GM12872 (cell line): ENCODE measurements at regions not wholly inside any gene's neighbourhood (a gene's known extent, or its start where the extent isn't known, plus 50 kb on each side); places are given as distances from the start of the nearest gene placed in this dataset.

ENCODE experiments used
- TF ChIP-seq, protein P1 (sequence below): IDR thresholded peaks from 3 replicates; pipeline ENCODE4 v1.5.1; 2011; ENCODE audit warnings: low read depth, mild to moderate bottlenecking, low read length, moderate library complexity; ENCODE audit not compliant: insufficient read depth

DNA sequence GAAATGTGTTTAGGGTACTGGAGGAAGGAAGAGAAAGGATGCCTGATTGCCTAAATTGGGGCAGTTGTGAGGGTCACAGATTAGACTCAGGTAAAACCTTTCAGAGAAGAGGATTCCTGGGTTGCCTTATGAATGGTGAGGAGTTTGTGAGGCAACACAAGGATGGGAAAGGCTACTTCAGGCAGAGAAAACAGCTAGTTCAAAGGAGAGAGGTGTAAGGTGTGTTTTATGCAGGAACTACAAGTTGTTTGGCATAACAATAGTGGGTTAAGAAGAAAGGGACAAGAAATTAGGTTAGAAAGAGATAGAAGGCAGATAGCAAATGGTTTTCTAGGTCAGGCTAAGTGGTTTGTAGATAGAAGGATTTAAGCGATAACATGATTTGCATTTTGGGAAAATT is 75.1 kb upstream of the PGRMC2 start:
- TF ChIP-seq, protein P1, sequence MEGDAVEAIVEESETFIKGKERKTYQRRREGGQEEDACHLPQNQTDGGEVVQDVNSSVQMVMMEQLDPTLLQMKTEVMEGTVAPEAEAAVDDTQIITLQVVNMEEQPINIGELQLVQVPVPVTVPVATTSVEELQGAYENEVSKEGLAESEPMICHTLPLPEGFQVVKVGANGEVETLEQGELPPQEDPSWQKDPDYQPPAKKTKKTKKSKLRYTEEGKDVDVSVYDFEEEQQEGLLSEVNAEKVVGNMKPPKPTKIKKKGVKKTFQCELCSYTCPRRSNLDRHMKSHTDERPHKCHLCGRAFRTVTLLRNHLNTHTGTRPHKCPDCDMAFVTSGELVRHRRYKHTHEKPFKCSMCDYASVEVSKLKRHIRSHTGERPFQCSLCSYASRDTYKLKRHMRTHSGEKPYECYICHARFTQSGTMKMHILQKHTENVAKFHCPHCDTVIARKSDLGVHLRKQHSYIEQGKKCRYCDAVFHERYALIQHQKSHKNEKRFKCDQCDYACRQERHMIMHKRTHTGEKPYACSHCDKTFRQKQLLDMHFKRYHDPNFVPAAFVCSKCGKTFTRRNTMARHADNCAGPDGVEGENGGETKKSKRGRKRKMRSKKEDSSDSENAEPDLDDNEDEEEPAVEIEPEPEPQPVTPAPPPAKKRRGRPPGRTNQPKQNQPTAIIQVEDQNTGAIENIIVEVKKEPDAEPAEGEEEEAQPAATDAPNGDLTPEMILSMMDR, result no peak

DNA sequence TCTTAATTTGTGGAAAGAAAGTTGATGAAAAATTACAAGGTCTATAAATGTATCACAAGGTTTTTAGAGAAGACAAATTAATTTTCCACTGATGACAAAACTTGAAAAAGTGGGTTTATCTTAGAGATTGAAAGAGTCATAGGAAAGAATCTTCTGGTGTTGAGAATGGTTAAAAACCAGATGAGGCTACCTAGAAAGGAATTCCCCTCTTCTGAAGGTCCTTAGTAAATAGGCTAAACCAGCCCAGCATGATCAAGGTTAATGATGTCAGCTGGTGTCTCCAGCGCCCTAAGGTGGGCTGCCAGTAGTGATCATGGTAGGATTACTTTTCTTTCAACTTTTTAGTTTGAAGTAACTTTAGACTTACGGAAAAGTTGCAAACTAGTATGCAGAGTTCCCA is 71.8 kb upstream of the PGRMC2 start:
- TF ChIP-seq, protein P1, result no peak

DNA sequence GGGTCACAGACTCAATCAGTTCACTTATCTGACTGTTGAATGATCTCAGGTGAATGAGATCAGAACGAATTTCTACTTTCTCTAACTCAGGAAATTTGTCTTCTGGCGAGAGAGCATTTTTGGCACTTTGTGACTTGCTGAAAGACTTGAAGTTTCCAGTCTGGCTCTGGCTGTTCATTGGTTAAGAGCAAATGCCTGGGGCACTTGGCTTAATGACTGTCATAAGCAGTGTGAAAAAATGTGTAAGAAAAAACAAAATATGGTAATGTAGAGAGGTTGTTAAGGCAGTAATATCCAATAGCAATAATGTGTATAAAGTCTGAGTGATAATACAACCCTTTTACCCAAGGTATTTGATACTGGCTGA is 71.3 kb upstream of the PGRMC2 start:
- TF ChIP-seq, protein P1, result no peak

DNA sequence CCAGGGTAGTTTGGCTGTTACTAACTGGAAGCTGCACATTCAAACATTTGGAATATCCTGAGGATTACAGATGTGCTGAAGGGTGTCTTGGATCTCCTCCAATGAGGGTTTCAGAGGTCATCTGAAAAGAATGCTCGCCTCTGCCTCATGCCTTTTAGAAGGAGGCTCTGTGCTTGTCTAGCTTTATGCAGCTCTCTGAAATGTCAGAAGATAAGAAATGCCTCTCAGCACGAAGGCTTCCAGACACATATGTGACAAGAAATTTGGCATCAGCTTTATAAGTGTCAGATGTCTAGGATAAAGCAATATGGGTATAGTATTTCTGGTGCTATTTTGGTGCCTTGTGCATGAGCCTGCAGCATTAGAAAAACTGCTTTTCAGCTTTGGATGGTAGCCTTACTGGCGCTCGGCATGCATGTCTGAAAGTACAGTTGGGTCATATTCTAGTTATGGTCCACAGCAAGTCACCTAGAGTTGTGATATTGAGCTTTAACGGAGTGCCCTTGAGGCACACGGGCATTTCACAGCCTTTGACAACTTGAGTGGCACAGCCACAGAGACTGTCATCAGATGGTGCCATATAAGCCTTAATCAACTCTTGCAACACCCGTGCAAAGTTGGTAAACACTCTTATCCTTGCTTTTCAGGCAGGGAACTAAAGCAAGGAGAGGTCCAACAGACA is 70.8 kb upstream of the PGRMC2 start:
- TF ChIP-seq, protein P1, result no peak

DNA sequence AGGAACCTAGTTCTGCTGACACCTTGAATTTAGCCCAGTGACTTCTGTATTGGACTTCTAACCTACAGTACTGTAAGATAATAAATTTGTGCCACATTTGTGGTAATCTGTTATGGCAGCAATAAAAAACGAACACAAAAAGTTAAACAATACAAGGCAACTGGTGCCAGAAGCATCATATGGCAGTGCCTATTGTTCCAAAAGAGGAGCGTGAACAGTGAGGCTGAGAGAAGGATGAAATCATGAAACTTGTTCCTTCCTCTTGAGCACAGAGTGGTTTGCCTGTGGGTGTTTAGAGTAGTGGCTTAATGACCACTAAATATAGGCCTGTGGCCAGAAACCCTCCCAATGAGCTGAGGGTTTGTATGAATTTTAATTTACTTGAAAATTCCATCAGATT is 69.7 kb upstream of the PGRMC2 start:
- TF ChIP-seq, protein P1, result no peak

DNA sequence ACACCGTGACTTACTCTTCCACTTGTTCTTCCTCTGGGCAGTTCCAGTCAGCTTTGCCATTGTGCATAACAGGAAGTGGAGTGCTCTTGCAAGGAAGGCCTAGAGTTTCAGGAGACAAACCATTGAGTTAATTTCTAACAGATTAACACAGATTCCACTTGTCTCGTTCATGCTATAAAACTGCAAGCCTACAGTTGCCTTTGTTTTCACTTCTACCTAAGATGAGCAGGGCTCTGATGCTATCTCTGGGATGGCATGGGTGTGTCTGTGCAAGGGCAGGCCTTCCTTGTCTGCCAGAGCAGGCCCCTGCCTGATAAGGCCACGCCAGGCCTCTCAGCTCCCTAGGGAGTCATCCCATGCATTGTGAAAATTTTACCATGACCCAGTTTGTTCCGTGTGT is 67.7 kb upstream of the PGRMC2 start:
- TF ChIP-seq, protein P1, result no peak

DNA sequence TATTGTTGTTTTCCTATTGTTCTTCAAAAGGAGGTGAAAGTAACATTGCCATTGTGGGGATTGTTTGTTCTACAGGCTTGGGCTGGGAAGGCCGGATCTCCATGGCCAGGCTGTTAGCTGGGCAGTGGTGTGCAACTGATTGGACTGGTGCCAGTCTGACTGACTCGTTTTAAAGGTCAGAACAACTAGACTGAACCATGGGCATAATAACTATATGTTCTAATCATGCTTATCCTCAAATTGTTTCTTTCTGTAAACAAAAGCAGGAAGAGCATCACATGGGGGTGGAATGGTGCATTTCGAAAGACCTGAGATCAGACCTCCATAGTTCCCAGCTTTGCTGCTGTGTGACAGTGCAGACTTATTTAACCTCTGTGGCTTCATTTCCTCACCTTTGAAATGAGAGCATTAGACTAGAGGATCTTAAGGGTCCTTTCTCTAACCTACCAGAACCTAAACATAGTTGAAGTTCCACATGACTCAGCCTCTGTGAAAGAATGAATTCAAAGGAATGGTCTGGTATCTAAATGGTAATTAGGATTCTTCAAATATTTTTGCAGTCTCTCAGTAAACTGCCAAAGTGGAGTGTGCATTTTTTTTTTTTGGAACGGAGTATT is 66.7 kb upstream of the PGRMC2 start:
- TF ChIP-seq, protein P1, result no peak
